ENCODE measurements at regions not wholly inside any gene's neighbourhood (a gene's known extent, or its start where the extent isn't known, plus 50 kb on each side); places are given as distances from the start of the nearest gene placed in this dataset.

GRCh38 chr4:41853973-41854372, 81.3 kb upstream of the TMEM33 start:
- TF ChIP-seq EP300 (IDR thresholded peaks at IDR 0.05; ENCODE audit: borderline replicate concordance): no peak
- TF ChIP-seq NFIC (IDR thresholded peaks at IDR 0.05): no peak
- TF ChIP-seq REST (IDR thresholded peaks at IDR 0.05; ENCODE audit: low read depth): no peak
- TF ChIP-seq MAX (IDR thresholded peaks at IDR 0.05): no peak
